MG63 (cell line): ENCODE measurements at regions not wholly inside any gene's neighbourhood (a gene's known extent, or its start where the extent isn't known, plus 50 kb on each side); places are given as distances from the start of the nearest gene placed in this dataset.

ENCODE experiments used
- DNase-seq: peaks from one replicate; pipeline ENCODE4 v3.0.0-alpha.2; 2020
- H3K27me3 ChIP-seq: fragments of 250-450 bp; sonication (Bioruptor Pico); 2 replicates; pipeline ENCODE4 v1.5.1; 2020; ENCODE audit warnings: mild to moderate bottlenecking, moderate library complexity
- H3K36me3 ChIP-seq: fragments of 250-450 bp; sonication (Bioruptor Pico); 2 replicates; pipeline ENCODE4 v1.5.1; 2020; ENCODE audit warnings: mild to moderate bottlenecking, moderate library complexity
- H3K4me3 ChIP-seq: fragments of 250-450 bp; sonication (Bioruptor Pico); 2 replicates; pipeline ENCODE4 v1.5.1; 2020; ENCODE audit warnings: mild to moderate bottlenecking, moderate library complexity
- H3K9me3 ChIP-seq: fragments of 250-450 bp; sonication (Bioruptor Pico); 2 replicates; pipeline ENCODE4 v1.5.1; 2020; ENCODE audit warnings: mild to moderate bottlenecking, moderate library complexity

DNA sequence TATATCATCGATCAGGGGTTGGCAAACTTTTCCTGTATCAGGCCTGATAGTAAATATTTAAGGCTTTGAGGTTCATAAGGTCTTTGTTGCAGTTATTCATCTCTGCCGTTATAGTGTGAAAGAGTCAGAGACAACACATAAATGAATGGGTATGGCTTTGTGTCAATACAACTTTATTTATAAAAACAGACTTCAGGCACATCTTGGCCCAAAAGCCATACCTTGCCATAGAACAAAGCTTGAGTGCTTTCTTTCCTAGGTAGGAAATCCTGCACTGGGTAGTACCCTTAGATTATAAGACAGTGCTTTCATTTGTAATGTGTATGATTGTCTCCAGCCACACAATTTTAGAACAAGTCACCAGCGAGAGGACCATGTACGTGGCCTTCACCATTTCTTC lies 58.9 kb upstream of the MAGI1 start:
- Histone ChIP-seq H3K9me3 (peaks cover 2% of the 10 kb centered on the region; the same call in 1 of the 2 replicates), H3K36me3 (no peaks in the 10 kb centered on the region), H3K27me3 (no peaks in the 10 kb centered on the region), H3K4me3 (no peak overlapping the region)
- DNase-seq = no peak

DNA sequence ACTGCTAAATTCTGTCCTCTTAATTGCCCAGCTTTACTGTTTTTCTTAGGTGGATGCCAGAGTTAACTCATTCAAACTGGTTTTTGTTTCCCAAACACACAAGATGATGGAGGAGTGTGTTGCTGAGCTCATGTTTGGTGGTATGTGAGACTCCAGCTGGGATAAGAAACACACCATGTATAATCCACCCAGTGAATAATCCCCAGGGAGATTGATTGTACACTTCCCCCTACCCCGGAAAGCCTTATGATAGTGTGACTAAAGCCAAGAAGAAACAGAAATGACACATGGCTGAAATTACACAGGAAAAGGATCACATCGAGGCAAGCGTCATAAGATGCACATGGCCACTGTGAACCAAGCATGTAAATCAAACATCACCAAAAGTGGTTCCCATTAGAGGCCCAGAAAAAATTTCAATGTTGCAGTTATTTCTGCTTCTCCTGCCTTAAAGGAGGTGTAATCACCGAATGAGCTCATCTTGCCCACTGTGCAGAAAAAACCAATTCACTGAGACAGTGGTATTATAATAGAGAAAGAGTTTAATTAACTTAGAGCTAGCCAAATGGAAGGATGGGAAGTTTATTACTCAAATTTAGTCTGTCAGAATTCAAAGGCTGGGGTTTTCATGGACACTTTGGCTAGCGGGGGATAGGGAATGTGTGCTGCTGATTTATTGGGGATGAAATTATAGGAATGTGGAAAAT lies 56.7 kb upstream of the MAGI1 start:
- Histone ChIP-seq H3K36me3 (no peaks in the 10 kb centered on the region), H3K27me3 (no peaks in the 10 kb centered on the region), H3K4me3 (no peak overlapping the region), H3K9me3 (peaks cover 2% of the 10 kb centered on the region; the same call in 1 of the 2 replicates)
- DNase-seq = no peak

DNA sequence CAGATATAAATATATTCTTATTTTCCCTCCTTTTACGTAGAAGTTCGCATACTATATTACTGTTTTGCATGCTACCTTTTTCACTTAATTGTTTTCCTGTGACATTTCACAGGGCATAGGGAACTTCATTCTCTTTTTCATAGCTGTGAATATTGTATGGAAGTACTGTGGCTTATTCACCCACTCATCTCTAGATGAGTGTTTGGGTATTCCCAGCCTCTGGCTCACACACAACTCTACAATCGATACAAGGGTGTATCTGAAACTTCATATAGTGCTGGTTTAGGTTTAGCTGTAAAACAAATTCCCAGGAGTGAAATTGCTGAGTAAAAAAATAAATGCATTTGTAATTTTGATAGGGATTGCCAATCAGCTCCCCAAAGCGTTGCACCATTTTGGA lies 55.3 kb upstream of the MAGI1 start:
- Histone ChIP-seq H3K27me3 (no peaks in the 10 kb centered on the region), H3K36me3 (no peaks in the 10 kb centered on the region), H3K4me3 (no peak overlapping the region), H3K9me3 (peaks cover 2% of the 10 kb centered on the region; the same call in 1 of the 2 replicates)
- DNase-seq = no peak

DNA sequence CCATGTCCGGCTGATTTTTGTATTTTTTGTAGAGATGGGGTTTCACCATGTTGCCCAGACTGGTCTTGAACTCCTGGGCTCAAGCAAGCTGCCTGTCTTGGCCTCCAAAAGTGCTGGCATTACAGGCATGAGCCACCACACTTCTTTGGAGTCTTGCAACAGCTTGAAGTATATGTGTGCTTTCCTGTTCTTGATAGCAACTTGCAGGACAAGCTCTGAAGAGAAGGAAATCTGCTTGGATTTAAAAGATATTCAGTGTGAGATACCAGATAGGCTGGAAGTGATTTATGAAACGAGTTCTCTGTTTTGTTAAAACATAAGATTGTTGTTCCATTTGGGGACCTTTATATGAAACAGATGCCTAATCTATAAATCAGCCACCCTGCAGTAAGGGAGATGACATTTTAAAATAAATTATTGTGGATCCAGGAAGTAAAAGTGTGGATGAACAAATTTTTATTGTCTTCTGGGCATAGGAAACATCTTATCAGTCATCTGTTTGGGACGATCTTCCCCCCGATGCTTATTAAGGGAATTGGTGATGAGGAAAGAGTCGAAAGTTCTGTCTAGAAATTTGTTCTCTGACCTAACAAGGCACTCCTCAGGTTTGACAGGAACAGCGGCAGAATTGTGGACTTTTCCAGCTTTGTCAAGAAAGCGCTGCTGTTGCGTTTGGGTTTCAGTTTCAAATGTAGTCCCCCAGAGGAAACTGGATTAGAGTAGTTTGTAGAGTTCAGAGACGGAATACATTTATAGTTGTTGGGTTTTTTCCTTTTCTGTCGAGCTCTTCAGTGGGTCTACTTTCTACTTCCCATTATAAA lies 53.7 kb upstream of the MAGI1 start:
- H3K9me3 ChIP-seq = peaks cover 2% of the 10 kb centered on the region; the same call in 1 of the 2 replicates
- H3K4me3 ChIP-seq = no peak overlapping the region
- H3K36me3 ChIP-seq = no peaks in the 10 kb centered on the region
- DNase-seq = no peak
- no peaks in the 10 kb centered on the region for H3K27me3 ChIP-seq
